Right lobe of liver (tissue), 6 donors: ENCODE measurements at regions not wholly inside any gene's neighbourhood (a gene's known extent, or its start where the extent isn't known, plus 50 kb on each side); places are given as distances from the start of the nearest gene placed in this dataset.

Experiments
- ATAC-seq, 4 donors: fragments of 200-7000 bp; cut with Tn5 transposase; one replicate each; pipeline ENCODE4 v1.9.1; 2020; ENCODE audit warnings: mild to moderate bottlenecking in 4 of 4, moderate library complexity in 4 of 4
- DNase-seq, 3 donors: peaks; one replicate each; pipeline ENCODE4 v3.0.0-alpha.2; 2020
- H3K27ac ChIP-seq, 3 donors: fragments of 200-600 bp; one replicate each; pipeline ENCODE4 v1.8.0; 2022
- H3K27me3 ChIP-seq, 2 donors: fragments of 200-600 bp; one replicate each; pipeline ENCODE4 v1.8.0; 2022
- H3K36me3 ChIP-seq, 4 donors: fragments of 200-600 bp; sonication (generic) in 1 of 4; one replicate each; pipeline versions ENCODE4 v1.5.1 to v1.8.0; 2017 to 2022; ENCODE audit warnings: control low read depth in 1 of 4
- H3K4me1 ChIP-seq, 4 donors: fragments of 200-600 bp; sonication (generic) in 1 of 4; one replicate each; pipeline versions ENCODE4 v1.5.1 to v1.8.0; 2017 to 2022; ENCODE audit warnings: control low read depth in 1 of 4
- H3K4me3 ChIP-seq, 3 donors: fragments of 200-600 bp; one replicate each; pipeline ENCODE4 v1.8.0; 2022
- H3K9me3 ChIP-seq, 4 donors: fragments of 200-600 bp; sonication (generic) in 1 of 4; one replicate each; pipeline versions ENCODE4 v1.5.1 to v1.8.0; 2017 to 2022; ENCODE audit warnings: control low read depth in 1 of 4
- POLR2A ChIP-seq: fragments of 450-650 bp; IDR thresholded peaks from one replicate; pipeline ENCODE4 v1.6.1; 2017; ENCODE audit warnings: antibody characterized with exemption, mild to moderate bottlenecking
- WGBS: methylation state at CpG from one replicate; pipeline ENCODE4 v1.1.6; 2018; ENCODE audit warnings: low coverage, low lambda C conversion rate; ENCODE audit not compliant: insufficient coverage; ENCODE audit errors: missing lambda C conversion rate; 5-methylcytosine and 5-hydroxymethylcytosine counted together
- intact Hi-C, 2 donors: fragments of 100-400 bp; cut with DNase I; formaldehyde crosslinking; loops; one replicate each; pipeline versions ENCODE4 v1.11.2 to v1.14.1; 2022
- TF ChIP-seq, protein P1 (sequence below), 4 donors: fragments of 200-600 bp in 3 of 4; fragments of 450-650 bp in 1 of 4; IDR thresholded peaks; one replicate each; pipeline versions ENCODE4 v1.5.1 to v1.8.0; 2016 to 2022; ENCODE audit warnings: antibody characterized with exemption in 4 of 4, mild to moderate bottlenecking in 2 of 4
- donor health status: DM: no; HTN: yes; CAD: no.
- donor health status: DM: no; HTN: no; CAD: no.
- donor health status: DM: no; HTN: no; CAD: no.
- donor health status: DM: no; HTN: yes; CAD: no.
- donor health status: DM: no; HTN: yes; CAD: no.

DNA sequence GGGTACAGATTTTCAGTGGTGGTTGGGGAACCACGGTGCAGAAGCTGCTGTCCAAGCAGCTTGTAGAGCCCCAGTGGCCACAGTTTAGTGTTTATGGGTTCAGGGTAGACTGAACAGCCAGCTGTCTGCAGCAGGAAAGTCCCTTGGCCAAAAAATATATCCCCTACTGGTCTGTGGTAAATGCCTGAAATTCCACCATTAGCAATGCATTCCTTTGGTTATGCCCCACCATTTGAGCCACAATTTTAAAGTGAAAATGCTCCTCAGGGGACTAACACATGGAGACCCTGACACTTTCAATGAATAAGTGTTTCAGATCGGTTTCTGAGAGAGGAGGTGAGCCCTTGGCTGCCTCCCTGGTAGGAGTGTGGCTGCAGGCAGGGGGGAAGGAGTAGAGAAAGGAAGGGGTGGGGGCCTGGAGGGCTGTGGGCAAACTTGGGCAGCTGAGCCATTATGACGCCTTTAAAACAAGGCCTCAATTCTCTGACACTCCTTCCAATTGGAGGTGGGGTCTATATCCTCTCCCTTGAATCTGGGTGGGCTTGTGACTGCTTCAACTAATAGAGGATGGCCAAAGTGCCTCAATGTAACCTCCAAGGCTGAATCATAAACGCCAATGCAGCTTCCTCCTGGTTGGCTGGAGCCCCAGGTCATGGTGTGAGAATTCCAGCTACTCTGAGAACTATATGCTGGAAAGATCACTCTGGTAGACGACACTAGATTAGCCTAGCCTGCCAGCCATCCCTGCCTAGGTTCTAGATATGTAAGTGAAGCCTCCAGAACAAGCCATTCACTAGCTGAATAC lies 75.8 kb upstream of the ATP6AP2 start:
- no peak for TF ChIP-seq POLR2A
- TF ChIP-seq, protein P1, sequence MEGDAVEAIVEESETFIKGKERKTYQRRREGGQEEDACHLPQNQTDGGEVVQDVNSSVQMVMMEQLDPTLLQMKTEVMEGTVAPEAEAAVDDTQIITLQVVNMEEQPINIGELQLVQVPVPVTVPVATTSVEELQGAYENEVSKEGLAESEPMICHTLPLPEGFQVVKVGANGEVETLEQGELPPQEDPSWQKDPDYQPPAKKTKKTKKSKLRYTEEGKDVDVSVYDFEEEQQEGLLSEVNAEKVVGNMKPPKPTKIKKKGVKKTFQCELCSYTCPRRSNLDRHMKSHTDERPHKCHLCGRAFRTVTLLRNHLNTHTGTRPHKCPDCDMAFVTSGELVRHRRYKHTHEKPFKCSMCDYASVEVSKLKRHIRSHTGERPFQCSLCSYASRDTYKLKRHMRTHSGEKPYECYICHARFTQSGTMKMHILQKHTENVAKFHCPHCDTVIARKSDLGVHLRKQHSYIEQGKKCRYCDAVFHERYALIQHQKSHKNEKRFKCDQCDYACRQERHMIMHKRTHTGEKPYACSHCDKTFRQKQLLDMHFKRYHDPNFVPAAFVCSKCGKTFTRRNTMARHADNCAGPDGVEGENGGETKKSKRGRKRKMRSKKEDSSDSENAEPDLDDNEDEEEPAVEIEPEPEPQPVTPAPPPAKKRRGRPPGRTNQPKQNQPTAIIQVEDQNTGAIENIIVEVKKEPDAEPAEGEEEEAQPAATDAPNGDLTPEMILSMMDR (IDR thresholded peaks at IDR 0.05): no peak
- ATAC-seq (no peak), DNase-seq (no peak)
- Histone ChIP-seq H3K9me3 (no peaks in the 10 kb centered on the region), H3K27me3 (no peaks in the 10 kb centered on the region), H3K4me1 (no peaks in the 10 kb centered on the region), H3K36me3 (no peaks in the 10 kb centered on the region), H3K4me3 (no peak overlapping the region), H3K27ac (no peak overlapping the region)
- 44% methylated on average over 3 of the region's 5 CpGs for WGBS
- intact Hi-C loops: no loop called here

- no peak overlapping the region for H3K27ac ChIP-seq
- DNase-seq (no peak), ATAC-seq (peak in 1 of 4 donors; percentile 61)
- no peak overlapping the region for H3K4me3 ChIP-seq
- WGBS: 82% methylated on average over 2 of the region's 3 CpGs
- no peak for TF ChIP-seq POLR2A
- TF ChIP-seq, protein P1 (IDR thresholded peaks at IDR 0.05): no peak
- no peaks in the 10 kb centered on the region for H3K36me3 ChIP-seq
- H3K4me1 ChIP-seq: no peaks in the 10 kb centered on the region
- intact Hi-C loops: no loop called here
- no peaks in the 10 kb centered on the region for H3K27me3 ChIP-seq
- H3K9me3 ChIP-seq: no peaks in the 10 kb centered on the region
Observed at GRCh38 chrX:40503094-40503493, 77.7 kb upstream of the ATP6AP2 start.

DNA sequence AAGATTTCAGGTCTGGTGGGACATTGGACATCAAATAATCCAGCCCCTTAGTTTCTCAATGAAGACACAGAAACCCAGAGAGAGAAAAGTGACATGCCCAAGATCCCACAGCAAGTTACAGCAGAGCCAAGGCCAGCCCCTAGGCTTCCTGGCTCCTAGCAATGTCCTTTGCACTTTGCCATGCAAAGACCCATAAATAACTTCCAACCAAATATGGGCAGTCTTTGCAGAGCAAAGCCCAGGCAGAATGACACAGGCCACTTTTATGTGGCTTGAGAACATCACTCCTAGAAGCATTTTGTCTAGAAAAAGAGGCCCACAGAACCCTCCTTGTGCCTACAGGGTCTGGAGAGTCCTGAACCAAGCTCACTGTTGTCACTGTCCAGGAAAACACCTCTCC lies 78.1 kb upstream of the ATP6AP2 start:
- TF ChIP-seq, protein P1 (IDR thresholded peaks at IDR 0.05): no peak
- no peak for TF ChIP-seq POLR2A
- no peak overlapping the region for H3K4me3 ChIP-seq
- intact Hi-C loops: no loop called here
- H3K4me1 ChIP-seq: no peaks in the 10 kb centered on the region
- ATAC-seq: peak in 2 of 4 donors; percentile 15 to 70
- no peak for DNase-seq
- no peaks in the 10 kb centered on the region for H3K9me3 ChIP-seq
- H3K27ac ChIP-seq: no peak overlapping the region
- H3K27me3 ChIP-seq: no peaks in the 10 kb centered on the region
- H3K36me3 ChIP-seq: no peaks in the 10 kb centered on the region

DNA sequence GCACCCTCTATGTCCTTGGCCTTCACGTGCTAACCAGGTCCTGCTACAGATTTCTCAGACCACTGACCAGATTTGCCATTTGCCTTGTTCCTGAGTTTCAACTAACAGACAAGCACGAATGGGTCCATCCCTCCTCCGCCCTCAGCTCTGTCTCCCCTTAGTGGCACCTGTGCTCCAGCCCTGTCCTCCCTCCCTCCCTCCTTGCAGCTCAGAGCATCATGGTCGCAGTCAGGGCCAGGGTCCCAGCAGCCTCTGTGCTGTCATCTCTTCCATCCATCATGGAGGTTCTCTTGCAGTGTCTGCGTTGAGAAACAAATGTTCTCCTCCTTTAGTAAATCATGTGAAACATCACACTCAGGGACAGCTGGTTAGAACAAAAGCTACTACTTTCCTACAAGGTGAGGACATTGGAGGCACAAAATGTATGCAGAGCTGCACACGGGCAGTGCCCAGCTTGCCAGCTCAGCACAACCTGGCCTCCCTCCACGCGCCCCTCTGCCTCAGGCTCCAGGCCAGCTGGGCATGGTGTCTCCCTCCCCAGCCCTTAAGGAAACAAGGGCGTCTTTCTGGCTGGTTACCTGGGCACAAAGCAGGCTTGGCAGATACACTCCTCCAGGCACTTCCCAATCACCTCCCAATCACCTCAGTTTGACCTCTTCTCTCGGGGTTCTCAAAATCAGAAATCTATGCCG lies 79.5 kb upstream of the ATP6AP2 start:
- no peaks in the 10 kb centered on the region for H3K4me1 ChIP-seq
- H3K27me3 ChIP-seq: no peaks in the 10 kb centered on the region
- ATAC-seq (no peak), DNase-seq (no peak)
- no peaks in the 10 kb centered on the region for H3K9me3 ChIP-seq
- intact Hi-C loops: no loop called here
- WGBS: 69% methylated on average over 6 of the region's 11 CpGs
- TF ChIP-seq, protein P1 (IDR thresholded peaks at IDR 0.05): no peak
- no peak for TF ChIP-seq POLR2A
- H3K36me3 ChIP-seq: no peaks in the 10 kb centered on the region
- no peak overlapping the region for H3K27ac ChIP-seq
- no peak overlapping the region for H3K4me3 ChIP-seq
